CD4-positive, alpha-beta T cell treated with Interleukin-12 subunit alpha and Interleukin-12 subunit beta, for 1 hour (primary cell): ENCODE measurements at regions not wholly inside any gene's neighbourhood (a gene's known extent, or its start where the extent isn't known, plus 50 kb on each side); places are given as distances from the start of the nearest gene placed in this dataset.
A peak's percentile ranks its signal among the peaks of the same experiment; 100 is the strongest.
"Not testable (repeated sequence)": the region's sequence is repeated elsewhere in the genome, so short reads cannot be mapped to it uniquely, and the experiment has no call there.

Experiments
- DNase-seq: peaks from one replicate; pipeline ENCODE4 v3.0.0-alpha.2; 2020

GRCh38 chr10:126722726-126723125, 52.2 kb upstream of the C10orf90 start:
- DNase-seq, result no peak

GRCh38 chr10:126723226-126723625, 52.7 kb upstream of the C10orf90 start:
- no peak for DNase-seq

- DNase-seq, result no peak
Observed at GRCh38 chr10:126729314-126729870, 58.9 kb upstream of the C10orf90 start.

- DNase-seq, result no peak
Observed at GRCh38 chr10:126730856-126731609, 60.5 kb upstream of the C10orf90 start.

DNA sequence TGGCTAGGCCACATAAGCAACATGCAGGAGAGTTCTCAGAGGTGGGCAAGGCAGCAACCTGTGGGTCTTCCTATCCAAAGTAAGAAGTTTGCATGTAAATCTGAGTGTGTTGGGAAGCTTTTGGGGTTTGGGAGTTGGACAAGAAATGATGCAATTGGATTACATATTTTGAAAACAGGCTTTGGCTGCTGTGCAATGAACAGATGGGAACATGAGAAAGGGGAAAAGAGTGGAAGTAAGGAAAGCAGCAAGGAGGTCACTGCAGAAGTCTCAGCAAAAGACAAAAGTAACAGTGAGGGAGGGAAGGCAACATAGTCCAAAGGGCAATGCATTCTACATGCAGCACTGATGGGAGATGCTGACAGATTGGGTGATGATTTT, 61.1 kb upstream of the C10orf90 start:
- no peak for DNase-seq

DNA sequence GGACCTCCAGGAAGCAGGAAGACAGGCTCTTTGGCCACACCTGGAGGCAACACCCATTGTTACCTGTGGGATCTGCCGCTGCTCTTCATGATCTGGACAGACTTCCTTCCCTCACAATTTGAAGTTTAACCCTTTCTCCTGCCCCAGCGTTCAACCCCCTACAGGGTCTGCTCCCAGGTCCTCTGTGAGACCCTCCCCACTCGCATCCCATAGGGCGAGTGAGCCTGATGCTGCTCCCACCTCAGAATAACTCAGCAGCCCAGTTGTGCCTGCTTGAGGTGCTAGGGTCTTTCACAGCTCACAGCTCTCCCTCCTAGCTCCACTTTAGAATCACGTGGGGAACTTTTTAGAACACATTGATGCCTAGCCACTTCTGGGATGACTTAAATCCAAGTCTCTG, 61.8 kb upstream of the C10orf90 start:
- DNase-seq, result no peak

DNA sequence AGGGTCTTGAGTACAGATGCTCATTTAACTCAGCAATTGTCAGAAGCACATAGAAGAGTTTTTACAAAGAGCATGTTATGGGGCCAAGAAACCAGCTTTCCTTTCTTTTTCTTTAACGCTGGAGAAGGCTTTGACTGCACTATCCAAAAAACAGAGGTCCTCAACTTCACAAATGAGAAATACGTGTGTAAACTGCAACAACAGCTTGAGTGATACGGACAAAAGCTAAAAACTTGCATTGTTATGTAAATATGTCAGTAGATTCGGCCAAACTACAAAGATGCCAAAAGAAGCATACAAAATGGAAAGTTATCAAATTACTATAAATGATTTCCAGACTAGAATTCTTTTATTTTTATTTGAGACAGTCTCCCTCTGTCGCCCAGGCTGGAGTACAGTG, 62.4 kb upstream of the C10orf90 start:
- DNase-seq, result no peak

DNA sequence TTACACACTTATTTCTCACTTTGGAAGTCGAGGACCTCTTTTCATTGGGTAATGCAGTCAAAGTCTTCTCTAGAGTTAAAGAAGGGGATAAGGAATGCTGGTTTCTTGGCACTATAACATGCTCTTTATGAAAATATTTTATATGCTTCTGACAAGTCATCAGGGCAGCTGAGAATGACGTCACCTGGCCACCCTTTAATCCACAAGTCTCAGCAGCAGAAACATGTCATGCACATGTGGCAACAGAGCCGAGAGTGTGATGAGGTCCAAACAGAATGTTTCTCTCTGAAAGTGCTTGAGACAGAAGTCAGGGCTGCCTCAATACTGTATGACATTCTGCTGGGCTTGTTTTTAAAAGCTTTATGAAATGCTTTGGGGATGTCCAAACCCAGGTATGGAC, 63.5 kb upstream of the C10orf90 start:
- no peak for DNase-seq

DNA sequence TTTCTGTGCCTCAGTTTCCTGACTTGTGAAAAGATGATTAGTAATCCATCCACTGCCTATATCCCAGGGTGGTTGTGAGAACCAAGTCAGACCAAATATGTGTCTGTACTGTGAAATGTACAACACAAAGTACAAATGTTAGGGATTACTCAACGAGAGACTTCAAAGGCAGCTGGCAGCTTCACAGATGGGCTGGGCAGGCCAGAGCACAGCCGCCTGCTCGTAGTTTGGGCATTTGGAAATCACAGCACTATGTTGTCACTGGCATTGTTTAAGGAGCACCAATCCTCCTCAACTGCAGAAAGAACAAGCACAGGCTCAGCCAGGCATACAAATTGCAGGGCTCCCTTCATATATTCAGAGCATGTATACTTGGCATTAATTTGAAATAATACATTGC, 64.5 kb upstream of the C10orf90 start:
- no peak for DNase-seq

GRCh38 chr10:126736142-126736541, 65.6 kb upstream of the C10orf90 start:
- DNase-seq, result no peak

GRCh38 chr10:126736727-126737126, 66.2 kb upstream of the C10orf90 start:
- no peak for DNase-seq

DNA sequence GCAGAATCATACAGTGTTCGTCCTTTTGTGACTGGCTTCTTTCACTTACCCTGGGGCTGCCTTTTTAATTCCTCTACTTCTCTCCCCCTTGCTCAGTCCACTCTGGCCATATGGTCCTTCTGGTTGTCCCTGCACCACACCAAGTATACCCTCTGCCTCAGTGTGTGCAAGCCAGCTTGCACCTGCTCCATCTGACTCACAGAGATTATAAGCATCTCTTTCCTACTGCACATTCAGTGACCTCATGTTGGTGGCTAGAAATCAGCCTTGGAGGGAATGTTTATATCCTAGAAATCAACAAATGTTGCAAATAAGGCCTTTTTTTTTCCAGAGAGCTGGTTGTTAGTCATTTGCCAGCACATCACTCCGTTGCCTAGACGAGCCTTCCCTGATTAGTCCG, 67.5 kb upstream of the C10orf90 start:
- no peak for DNase-seq

DNA sequence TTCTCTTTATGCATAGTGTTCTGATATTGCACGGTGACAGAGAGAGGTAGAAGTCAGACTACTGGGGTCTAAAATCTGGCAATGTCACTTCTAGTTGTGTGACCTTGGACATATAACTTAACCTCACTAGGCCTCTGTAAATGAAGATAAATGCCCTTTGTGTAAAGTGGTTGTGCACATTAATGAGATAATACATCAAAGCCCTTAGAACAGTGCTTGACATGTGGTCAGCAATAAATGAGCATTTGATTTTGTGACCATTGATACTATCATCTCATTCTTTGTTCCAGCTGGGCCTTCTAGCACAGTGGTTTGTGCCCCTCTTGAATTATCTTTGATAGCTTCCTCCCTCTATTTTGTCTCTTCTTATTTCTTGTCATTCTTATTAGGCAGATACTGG, 74.1 kb upstream of the C10orf90 start:
- DNase-seq, result no peak

GRCh38 chr10:126749015-126749655, 78.6 kb upstream of the C10orf90 start:
- DNase-seq, result peak; percentile 23

DNA sequence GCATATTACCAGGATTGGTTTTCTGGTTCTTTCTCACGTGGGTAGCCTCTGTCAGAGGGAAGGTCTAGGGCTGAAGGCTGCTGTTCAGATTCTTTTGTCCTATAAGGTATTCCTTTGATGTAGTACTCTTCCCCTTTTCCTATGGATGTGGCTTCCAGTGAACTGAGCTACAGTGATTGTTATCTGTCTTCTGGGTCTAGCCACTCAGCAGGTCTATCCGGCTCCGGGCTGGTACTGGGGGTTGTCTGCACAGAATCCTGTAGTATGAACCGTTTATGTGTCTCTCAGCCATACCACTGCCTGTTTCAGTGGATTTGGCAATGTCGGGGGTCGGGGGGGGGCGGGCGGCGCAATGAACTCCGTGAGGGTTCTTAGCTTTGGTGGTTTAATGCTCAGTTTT, 84.5 kb upstream of the C10orf90 start:
- DNase-seq, result no peak

DNA sequence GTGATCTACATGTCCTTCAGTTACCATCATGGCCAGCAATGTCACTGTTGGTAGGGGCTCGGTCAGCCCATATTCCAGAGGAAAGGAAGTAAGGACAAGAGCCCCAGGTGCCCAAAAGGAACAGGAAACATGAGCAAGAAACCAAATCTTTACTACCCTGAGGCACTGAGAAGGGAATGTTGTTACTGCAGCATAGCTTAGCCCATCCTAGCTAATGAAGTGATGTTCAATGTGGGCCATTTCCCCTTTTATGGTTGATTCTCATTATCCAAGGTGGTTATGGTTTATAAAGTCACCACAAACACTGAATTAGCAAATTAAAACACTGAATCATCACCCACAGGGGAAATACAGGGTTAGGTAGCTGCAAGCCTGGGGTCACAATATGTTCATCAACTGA, 88.4 kb upstream of the C10orf90 start:
- DNase-seq, result no peak

- DNase-seq, result no peak
Observed at GRCh38 chr10:126759531-126759930, 89.0 kb upstream of the C10orf90 start.

GRCh38 chr10:126766646-126767045, 96.2 kb upstream of the C10orf90 start:
- not testable (repeated sequence) for DNase-seq

DNA sequence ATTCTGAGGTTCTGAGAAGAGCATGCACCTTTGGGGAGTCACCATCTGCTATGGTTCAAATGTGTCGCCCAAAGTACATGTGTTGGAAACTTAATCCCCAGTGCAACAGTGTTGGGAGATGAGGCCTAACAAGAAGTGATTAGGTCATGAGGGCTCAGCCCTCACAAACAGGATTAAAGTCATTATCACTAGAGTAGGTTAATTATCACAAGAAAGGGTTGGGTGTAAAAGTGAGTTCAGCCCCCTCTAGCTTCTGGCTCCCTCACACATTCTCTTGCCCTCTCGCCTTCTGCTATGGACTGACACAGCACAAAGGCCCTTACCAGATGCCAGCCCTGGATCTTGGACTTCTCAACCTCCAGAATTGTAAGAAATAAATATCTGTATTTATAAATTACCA, 100.3 kb upstream of the C10orf90 start:
- DNase-seq, result no peak

DNA sequence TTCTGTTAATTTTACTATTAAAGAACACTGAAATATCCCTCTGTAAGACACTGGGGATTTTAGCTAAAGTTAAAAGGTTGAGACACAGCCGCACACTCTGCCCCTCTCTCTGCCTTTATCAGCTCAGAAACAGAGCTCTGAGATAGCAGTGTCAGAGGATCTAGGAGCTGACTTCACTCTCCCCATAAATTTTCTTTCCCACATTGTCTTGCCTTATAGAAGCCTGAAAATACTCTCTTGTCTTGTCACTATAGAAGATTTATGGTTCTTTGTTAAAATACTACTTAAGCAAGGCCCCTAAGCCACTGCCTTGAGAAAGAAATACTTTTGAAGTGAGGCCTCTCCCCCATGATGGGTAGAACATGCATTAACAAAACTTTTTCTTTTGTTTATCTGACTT, 105.7 kb upstream of the C10orf90 start:
- no peak for DNase-seq

- DNase-seq, result no peak
Observed at GRCh38 chr10:126777714-126778113, 107.2 kb upstream of the C10orf90 start.

GRCh38 chr10:126781450-126782216, 111.1 kb upstream of the C10orf90 start:
- no peak for DNase-seq

DNA sequence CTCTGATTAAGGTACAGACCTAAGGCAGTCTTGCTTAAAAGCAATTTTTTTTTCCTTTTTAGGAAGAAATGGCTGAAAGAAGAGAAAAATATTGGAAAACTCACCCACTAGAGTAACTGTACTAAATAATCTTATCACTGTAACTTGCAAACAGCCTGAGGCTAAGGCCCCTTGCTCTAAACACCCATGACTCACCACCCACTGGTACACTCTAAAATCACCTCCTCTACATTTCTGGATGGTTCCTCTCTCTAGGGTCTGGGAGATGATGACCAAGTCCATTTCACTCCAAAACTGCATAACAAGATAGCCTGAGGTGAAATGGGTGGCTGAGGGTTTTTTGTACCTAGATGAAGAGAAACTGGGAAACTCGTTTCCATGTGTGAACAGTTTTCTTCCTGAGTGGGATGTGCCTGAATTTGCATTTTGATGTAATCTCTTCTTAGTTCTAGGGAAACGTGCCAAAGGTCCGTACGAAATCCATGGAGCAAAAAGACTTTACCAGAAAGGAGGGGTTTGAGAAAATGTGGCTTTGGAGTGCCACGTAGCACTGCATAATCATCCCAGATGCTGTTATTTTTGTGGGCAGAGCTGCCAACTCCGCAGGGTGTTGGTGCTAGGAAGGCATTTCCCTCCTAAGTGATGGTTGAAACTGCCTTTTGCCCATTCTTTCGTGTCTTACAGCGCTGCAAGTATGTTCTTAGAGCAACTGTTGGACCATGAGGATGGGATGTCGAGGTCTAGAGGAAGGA, 113.5 kb upstream of the C10orf90 start:
- no peak for DNase-seq
